ENCODE measurements at regions not wholly inside any gene's neighbourhood (a gene's known extent, or its start where the extent isn't known, plus 50 kb on each side); places are given as distances from the start of the nearest gene placed in this dataset.

- H3K23me2 ChIP-seq (ENCODE audit: insufficient read length, low read depth, low read length, poor library complexity, severe bottlenecking) = no peaks in the 10 kb centered on the region
- H2BK12ac ChIP-seq (ENCODE audit: insufficient read length, low read depth, low read length) = no peak overlapping the region
- no peak overlapping the region for H2BK5ac ChIP-seq (ENCODE audit: insufficient read length, low read length)
- no peaks in the 10 kb centered on the region; the same call in 1 of the 2 replicates for H3K4me1 ChIP-seq (ENCODE audit: insufficient read depth, low read length)
- no peak overlapping the region for H3K27ac ChIP-seq (ENCODE audit: insufficient read length, low read depth, low read length)
- no peak for DNase-seq
- H4K20me1 ChIP-seq (ENCODE audit: control insufficient read depth, insufficient read depth, insufficient read length) = no peaks in the 10 kb centered on the region
- no peak overlapping the region for H2AFZ ChIP-seq (ENCODE audit: low read length)
- H4K91ac ChIP-seq (ENCODE audit: insufficient read length, low read depth, low read length) = no peak overlapping the region
- no peak overlapping the region for H3K4ac ChIP-seq (ENCODE audit: low read depth, low read length)
- H3K27me3 Mint-ChIP-seq (ENCODE audit: low read depth) = no peaks in the 10 kb centered on the region
- no peak overlapping the region for H4K8ac ChIP-seq (replicated peaks; ENCODE audit: insufficient read length, low read depth, low read length)
- H2BK15ac ChIP-seq (ENCODE audit: low read depth, low read length) = no peak overlapping the region
- no peak overlapping the region for H3K23ac ChIP-seq (ENCODE audit: insufficient read length, low read depth, low read length)
- H3K9ac ChIP-seq (ENCODE audit: extremely low read depth, insufficient read length, low read length) = no peak overlapping the region
- H3T11ph ChIP-seq (ENCODE audit: low read length) = no peak overlapping the region
- H3K56ac ChIP-seq (ENCODE audit: insufficient read length, low read depth, low read length) = no peak overlapping the region
- no peak overlapping the region for H3K4me3 Mint-ChIP-seq
- no peak overlapping the region for H4K5ac ChIP-seq (ENCODE audit: insufficient read length, low read depth, low read length)
- H2BK20ac ChIP-seq (ENCODE audit: low read depth, low read length, poor library complexity, severe bottlenecking) = no peak overlapping the region
- H3K27ac Mint-ChIP-seq = no peak overlapping the region
- WGBS (ENCODE audit: extremely low coverage, insufficient read length, low lambda C conversion rate) = no CpG with 5 or more reads among the region's 8 CpGs
- H3K27me3 ChIP-seq (ENCODE audit: insufficient read depth, low read length) = no peaks in the 10 kb centered on the region
- H3K79me2 ChIP-seq (ENCODE audit: insufficient read depth, low read length) = no peaks in the 10 kb centered on the region
- H3K9me3 ChIP-seq (ENCODE audit: control insufficient read depth, low read depth, low read length) = no peaks in the 10 kb centered on the region
- no peak overlapping the region for H2AK5ac ChIP-seq (ENCODE audit: insufficient read length, low read length)
- no peaks in the 10 kb centered on the region for H3K79me1 ChIP-seq (ENCODE audit: insufficient read depth, low read depth, low read length, poor library complexity, severe bottlenecking)
- no peak overlapping the region for H2BK120ac ChIP-seq (ENCODE audit: low read depth, low read length, poor library complexity, severe bottlenecking)
- H3K14ac ChIP-seq (ENCODE audit: insufficient read depth, low read length) = no peak overlapping the region
- no peaks in the 10 kb centered on the region for H3K9me3 Mint-ChIP-seq
- TF ChIP-seq CTCF (conservative IDR thresholded peaks at IDR 0.05) = no peak
- H3K18ac ChIP-seq (ENCODE audit: insufficient read length, low read depth, low read length) = no peak overlapping the region
- no peaks in the 10 kb centered on the region for H3K36me3 Mint-ChIP-seq (ENCODE audit: insufficient read depth in 1 of 3, low read depth in 3 of 3)
- no peak overlapping the region for H3K4me2 ChIP-seq (ENCODE audit: insufficient read depth, insufficient read length, low read length)
- H3K4me1 Mint-ChIP-seq = peaks cover 7 to 10% of the 10 kb centered on the region in 2 experiments
These were observed 110.6 kb downstream of the BMP4 start for GRCh38 chr14:53845813-53846693.
